HCT116 (cell line): ENCODE measurements at regions not wholly inside any gene's neighbourhood (a gene's known extent, or its start where the extent isn't known, plus 50 kb on each side); places are given as distances from the start of the nearest gene placed in this dataset.

Source experiments
- ATAC-seq: fragments of 200-7000 bp; cut with Tn5 transposase; 2 replicates; pipeline ENCODE4 v1.9.1; 2020; ENCODE audit warnings: mild to moderate bottlenecking, moderate library complexity
- BruUV-seq: library from RNA; stranded (reverse); fragments of 400-500 nt; replicated peaks from 2 replicates; lab custom pipeline; 2021; lab: Mats Ljungman, UMichigan
- CTCF ChIA-PET: fragments of 300-600 bp; sonication (Branson Sonifier 250); formaldehyde crosslinking; loops from one replicate; lab custom pipeline; 2021; ENCODE audit warnings: antibody characterized with exemption; lab: Charles Lee
- POLR2A ChIA-PET: fragments of 300-600, 350-600 bp; sonication (Branson Sonifier 250); formaldehyde crosslinking; loops from one replicate; lab custom pipeline; 2021; ENCODE audit warnings: antibody characterized with exemption; lab: Charles Lee
- RAD21 ChIA-PET, 2 experiments: fragments of 300-600 bp; sonication (Branson Sonifier 250); formaldehyde crosslinking; loops; one replicate each; lab custom pipeline; 2023; ENCODE audit warnings: low total read pairs in 2 of 2; ENCODE audit not compliant: uncharacterized antibody in 2 of 2, unreplicated experiment in 2 of 2, low non-redundant PET in 1 of 2; lab: Charles Lee
- DNase-seq: peaks from one replicate; pipeline ENCODE4 v3.0.0-alpha.2; 2010; ENCODE audit warnings: low read depth, low spot score
- H2AFZ ChIP-seq: fragments of 200-600 bp; shearing (Covaris generic), sonication (generic); 2 replicates; pipeline ENCODE4 v1.6.1; 2017; ENCODE audit warnings: low read depth, mixed run types, mixed read lengths, antibody characterized with exemption, low read length; ENCODE audit not compliant: poor library complexity, severe bottlenecking
- H3K27ac ChIP-seq: 2 replicates; pipeline ENCODE4 v1.5.1; 2012; ENCODE audit warnings: low read depth, low read length
- H3K27me3 ChIP-seq: fragments of 200-600 bp; sonication (generic); 2 replicates; pipeline ENCODE4 v1.6.1; 2016; ENCODE audit warnings: mixed run types, low read length, mixed read lengths; ENCODE audit not compliant: insufficient read depth
- H3K36me3 ChIP-seq, 2 experiments: fragments of 200-500 bp in 1 of 2; fragments of 200-600 bp in 1 of 2; sonication (Bioruptor generic) in 1 of 2; sonication (generic) in 1 of 2; 2 replicates each; pipeline versions ENCODE4 v1.5.1 to v1.6.1; 2014 to 2016; ENCODE audit warnings: low read length in 2 of 2, inconsistent platforms in 1 of 2, mixed read lengths in 1 of 2, mixed run types in 1 of 2; ENCODE audit not compliant: insufficient read depth in 2 of 2, control insufficient read depth in 1 of 2
- H3K4me1 ChIP-seq, 2 experiments: fragments of 200-600 bp in 1 of 2; sonication (generic) in 1 of 2; 2 replicates each; pipeline versions ENCODE4 v1.5.1 to v1.6.1; 2012 to 2017; ENCODE audit warnings: low read length in 2 of 2, inconsistent platforms in 1 of 2, mild to moderate bottlenecking in 1 of 2, mixed read lengths in 1 of 2, mixed run types in 1 of 2, moderate library complexity in 1 of 2; ENCODE audit not compliant: insufficient read depth in 2 of 2, control insufficient read depth in 1 of 2
- H3K4me2 ChIP-seq: fragments of 200-600 bp; sonication (generic); 2 replicates; pipeline ENCODE4 v1.6.1; 2017; ENCODE audit warnings: mixed run types, low read length, mixed read lengths
- H3K4me3 ChIP-seq, 2 experiments: fragments of 200-600 bp in 1 of 2; sonication (generic) in 1 of 2; replicated peaks in 1 of 2; 2 replicates each; pipeline ENCODE4 v1.5.1; 2011 to 2016; ENCODE audit warnings: low read length in 2 of 2, control low read depth in 1 of 2, low read depth in 1 of 2, mild to moderate bottlenecking in 1 of 2, mixed read lengths in 1 of 2, mixed run types in 1 of 2
- H3K79me2 ChIP-seq: fragments of 200-600 bp; sonication (generic); 2 replicates; pipeline ENCODE4 v1.6.1; 2017; ENCODE audit warnings: mild to moderate bottlenecking, mixed run types, low read length, moderate library complexity, mixed read lengths; ENCODE audit not compliant: insufficient read depth
- H3K9ac ChIP-seq: fragments of 200-600 bp; sonication (generic); 2 replicates; pipeline ENCODE4 v1.6.1; 2016; ENCODE audit warnings: low read length, mixed read lengths
- H3K9me2 ChIP-seq: fragments of 200-600 bp; sonication (generic), shearing (Covaris generic); 2 replicates; pipeline ENCODE4 v1.6.1; 2017; ENCODE audit warnings: mixed run types, mild to moderate bottlenecking, moderate library complexity; ENCODE audit not compliant: insufficient read depth
- H3K9me3 ChIP-seq, 2 experiments: fragments of 200-500 bp in 1 of 2; fragments of 200-600 bp in 1 of 2; sonication (Bioruptor generic) in 1 of 2; sonication (generic) in 1 of 2; 2 replicates each; pipeline ENCODE4 v1.6.1; 2014 to 2017; ENCODE audit warnings: low read length in 2 of 2, mixed read lengths in 2 of 2, inconsistent platforms in 1 of 2, low read depth in 1 of 2, mild to moderate bottlenecking in 1 of 2, mixed run types in 1 of 2, moderate library complexity in 1 of 2; ENCODE audit not compliant: control insufficient read depth in 1 of 2, insufficient read depth in 1 of 2
- H4K20me1 ChIP-seq: fragments of 200-600 bp; sonication (generic), shearing (Covaris generic); 2 replicates; pipeline ENCODE4 v1.6.1; 2017; ENCODE audit warnings: mixed run types, mild to moderate bottlenecking, moderate library complexity; ENCODE audit not compliant: insufficient read depth
- ATF3 ChIP-seq: IDR thresholded peaks from 2 replicates; pipeline ENCODE4 v1.6.1; 2012
- CBX3 ChIP-seq: IDR thresholded peaks from 2 replicates; pipeline ENCODE4 v1.6.1; 2012; ENCODE audit warnings: low read depth
- CEBPB ChIP-seq: IDR thresholded peaks from 2 replicates; pipeline ENCODE4 v1.6.1; 2012; ENCODE audit warnings: low read depth
- EGR1 ChIP-seq: IDR thresholded peaks from 2 replicates; pipeline ENCODE4 v1.6.1; 2012; ENCODE audit warnings: low read depth
- ELF1 ChIP-seq: IDR thresholded peaks from 2 replicates; pipeline ENCODE4 v1.6.1; 2012; ENCODE audit warnings: low read depth, borderline replicate concordance
- EZH2 ChIP-seq: fragments of 200-600 bp; sonication (generic); IDR thresholded peaks from 2 replicates; pipeline ENCODE4 v1.6.1; 2017; ENCODE audit warnings: antibody characterized with exemption, mixed run types
- EZH2phosphoT487 ChIP-seq: fragments of 200-600 bp; IDR thresholded peaks from 2 replicates; pipeline ENCODE4 v1.6.1; 2018; ENCODE audit warnings: antibody characterized with exemption, borderline replicate concordance
- FOSL1 ChIP-seq: IDR thresholded peaks from 2 replicates; pipeline ENCODE4 v1.6.1; 2012; ENCODE audit warnings: low read depth
- JUND ChIP-seq: IDR thresholded peaks from 2 replicates; pipeline ENCODE4 v1.6.1; 2012
- MAX ChIP-seq: IDR thresholded peaks from 2 replicates; pipeline ENCODE4 v1.6.1; 2012
- POLR2A ChIP-seq: IDR thresholded peaks from 2 replicates; pipeline ENCODE4 v1.7.0; 2011; ENCODE audit warnings: borderline replicate concordance; ENCODE audit not compliant: insufficient read depth, insufficient read length; ENCODE audit errors: extremely low read depth
- REST ChIP-seq: IDR thresholded peaks from 2 replicates; pipeline ENCODE4 v1.6.1; 2012; ENCODE audit warnings: low read depth
- SIN3A ChIP-seq: IDR thresholded peaks from 2 replicates; pipeline ENCODE4 v1.6.1; 2012; ENCODE audit warnings: low read depth
- SRF ChIP-seq: IDR thresholded peaks from 2 replicates; pipeline ENCODE4 v1.6.1; 2012; ENCODE audit warnings: low read depth
- TCF7L2 ChIP-seq: IDR thresholded peaks from 2 replicates; pipeline ENCODE4 v1.7.0; 2011; ENCODE audit warnings: borderline replicate concordance, inconsistent platforms; ENCODE audit not compliant: insufficient read depth, insufficient read length; ENCODE audit errors: extremely low read depth
- YY1 ChIP-seq: IDR thresholded peaks from 2 replicates; pipeline ENCODE4 v1.6.1; 2011; ENCODE audit warnings: low read length, low read depth, moderate library complexity, mild to moderate bottlenecking; ENCODE audit not compliant: insufficient replicate concordance; ENCODE audit errors: extremely low read depth
- ZFX ChIP-seq: fragments of 450-650 bp; IDR thresholded peaks from 2 replicates; pipeline ENCODE4 v1.6.1; 2017
- intact Hi-C: fragments of 100-400 bp; cut with micrococcal nuclease; formaldehyde crosslinking; loops from 2 replicates; pipeline ENCODE4 v1.10.0; 2022
- TF ChIP-seq, protein P1 (sequence below): IDR thresholded peaks from 2 replicates; pipeline ENCODE4 v1.6.1; 2011; ENCODE audit warnings: mild to moderate bottlenecking, low read length, moderate library complexity; ENCODE audit not compliant: insufficient replicate concordance; ENCODE audit errors: extremely low read depth
- TF ChIP-seq, protein P2 (sequence below), 3 experiments: fragments of 200-600 bp in 1 of 3; sonication (generic) in 1 of 3; IDR thresholded peaks in 2 of 3; conservative IDR thresholded peaks in 1 of 3; 2 replicates each; pipeline ENCODE4 v1.5.1; 2012 to 2017; ENCODE audit warnings: low read depth in 2 of 3, low read length in 2 of 3, antibody characterized with exemption in 1 of 3, borderline replicate concordance in 1 of 3, control low read depth in 1 of 3, mild to moderate bottlenecking in 1 of 3, mixed read lengths in 1 of 3, mixed run types in 1 of 3, moderate library complexity in 1 of 3; ENCODE audit not compliant: insufficient read depth in 1 of 3

GRCh38 chr6:3949521-3949920 is 100.3 kb downstream of the FAM50B start:
- CTCF ChIA-PET = interaction anchor here (1.9 kb wide), 1 partner anchor 29 kb away, joined by 7 read pairs; no protein-coding TSS in a partner anchor
- no peaks in the 10 kb centered on the region for H3K9me3 ChIP-seq
- no peak overlapping the region for H3K4me2 ChIP-seq
- H3K9ac ChIP-seq = no peak overlapping the region
- H3K4me1 ChIP-seq = peaks cover 0 to 11% of the 10 kb centered on the region in 2 experiments; a peak in 2 of 4 replicates
- H2AFZ ChIP-seq = no peak overlapping the region
- no peaks in the 10 kb centered on the region for H3K9me2 ChIP-seq
- H4K20me1 ChIP-seq = no peaks in the 10 kb centered on the region
- H3K4me3 ChIP-seq = no peak overlapping the region
- intact Hi-C loops = no loop called here
- H3K36me3 ChIP-seq = no peaks in the 10 kb centered on the region
- POLR2A ChIA-PET = no interaction called here
- H3K27ac ChIP-seq = no peak overlapping the region
- H3K27me3 ChIP-seq = no peaks in the 10 kb centered on the region
- RAD21 ChIA-PET = no interaction called here
- BruUV-seq = no TSS peak
- ATAC-seq (no peak), DNase-seq (no peak)
- H3K79me2 ChIP-seq = no peaks in the 10 kb centered on the region
- TF ChIP-seq TCF7L2 (no peak), POLR2A (no peak), MAX (no peak), CBX3 (no peak), CEBPB (no peak), SRF (no peak), EZH2phosphoT487 (no peak), EGR1 (no peak), ATF3 (no peak), YY1 (no peak), ELF1 (no peak), JUND (no peak), ZFX (no peak), SIN3A (no peak), FOSL1 (no peak), REST (no peak), EZH2 (no peak)
- TF ChIP-seq, protein P1, sequence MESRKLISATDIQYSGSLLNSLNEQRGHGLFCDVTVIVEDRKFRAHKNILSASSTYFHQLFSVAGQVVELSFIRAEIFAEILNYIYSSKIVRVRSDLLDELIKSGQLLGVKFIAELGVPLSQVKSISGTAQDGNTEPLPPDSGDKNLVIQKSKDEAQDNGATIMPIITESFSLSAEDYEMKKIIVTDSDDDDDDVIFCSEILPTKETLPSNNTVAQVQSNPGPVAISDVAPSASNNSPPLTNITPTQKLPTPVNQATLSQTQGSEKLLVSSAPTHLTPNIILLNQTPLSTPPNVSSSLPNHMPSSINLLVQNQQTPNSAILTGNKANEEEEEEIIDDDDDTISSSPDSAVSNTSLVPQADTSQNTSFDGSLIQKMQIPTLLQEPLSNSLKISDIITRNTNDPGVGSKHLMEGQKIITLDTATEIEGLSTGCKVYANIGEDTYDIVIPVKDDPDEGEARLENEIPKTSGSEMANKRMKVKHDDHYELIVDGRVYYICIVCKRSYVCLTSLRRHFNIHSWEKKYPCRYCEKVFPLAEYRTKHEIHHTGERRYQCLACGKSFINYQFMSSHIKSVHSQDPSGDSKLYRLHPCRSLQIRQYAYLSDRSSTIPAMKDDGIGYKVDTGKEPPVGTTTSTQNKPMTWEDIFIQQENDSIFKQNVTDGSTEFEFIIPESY = no peak
- TF ChIP-seq, protein P2, sequence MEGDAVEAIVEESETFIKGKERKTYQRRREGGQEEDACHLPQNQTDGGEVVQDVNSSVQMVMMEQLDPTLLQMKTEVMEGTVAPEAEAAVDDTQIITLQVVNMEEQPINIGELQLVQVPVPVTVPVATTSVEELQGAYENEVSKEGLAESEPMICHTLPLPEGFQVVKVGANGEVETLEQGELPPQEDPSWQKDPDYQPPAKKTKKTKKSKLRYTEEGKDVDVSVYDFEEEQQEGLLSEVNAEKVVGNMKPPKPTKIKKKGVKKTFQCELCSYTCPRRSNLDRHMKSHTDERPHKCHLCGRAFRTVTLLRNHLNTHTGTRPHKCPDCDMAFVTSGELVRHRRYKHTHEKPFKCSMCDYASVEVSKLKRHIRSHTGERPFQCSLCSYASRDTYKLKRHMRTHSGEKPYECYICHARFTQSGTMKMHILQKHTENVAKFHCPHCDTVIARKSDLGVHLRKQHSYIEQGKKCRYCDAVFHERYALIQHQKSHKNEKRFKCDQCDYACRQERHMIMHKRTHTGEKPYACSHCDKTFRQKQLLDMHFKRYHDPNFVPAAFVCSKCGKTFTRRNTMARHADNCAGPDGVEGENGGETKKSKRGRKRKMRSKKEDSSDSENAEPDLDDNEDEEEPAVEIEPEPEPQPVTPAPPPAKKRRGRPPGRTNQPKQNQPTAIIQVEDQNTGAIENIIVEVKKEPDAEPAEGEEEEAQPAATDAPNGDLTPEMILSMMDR (IDR thresholded peaks at IDR 0.05 in 2 of 3, conservative IDR thresholded peaks at IDR 0.05 in 1 of 3; ENCODE audit: borderline replicate concordance in 1 of 3, insufficient read depth in 1 of 3, low read depth in 2 of 3, low read length in 2 of 3) = no peak
